Memory B cell (primary cell): ENCODE measurements at regions not wholly inside any gene's neighbourhood (a gene's known extent, or its start where the extent isn't known, plus 50 kb on each side); places are given as distances from the start of the nearest gene placed in this dataset.
"Not testable (repeated sequence)": the region's sequence is repeated elsewhere in the genome, so short reads cannot be mapped to it uniquely, and the experiment has no call there.

ENCODE experiments used
- ATAC-seq: fragments of 150-1000 bp; cut with Tn5 transposase; 2 replicates; pipeline ENCODE4 v1.10.0; 2021; ENCODE audit warnings: low read depth, mild to moderate bottlenecking, moderate library complexity
- DNase-seq, 2 donors: peaks; one replicate each; pipeline ENCODE4 v3.0.0; 2022; ENCODE audit warnings: low spot score in 2 of 2
- H3K27ac Mint-ChIP-seq: one replicate; pipeline ENCODE4 v1.8.0; 2022; ENCODE audit warnings: mild to moderate bottlenecking, moderate library complexity, mixed read lengths
- H3K27me3 Mint-ChIP-seq: one replicate; pipeline ENCODE4 v1.8.0; 2022; ENCODE audit warnings: mixed read lengths
- H3K36me3 Mint-ChIP-seq: one replicate; pipeline ENCODE4 v1.8.0; 2022; ENCODE audit warnings: mild to moderate bottlenecking, mixed read lengths
- H3K4me1 Mint-ChIP-seq: one replicate; pipeline ENCODE4 v1.8.0; 2022; ENCODE audit warnings: mixed read lengths
- H3K4me3 Mint-ChIP-seq: one replicate; pipeline ENCODE4 v1.8.0; 2022; ENCODE audit warnings: mild to moderate bottlenecking, moderate library complexity, mixed read lengths
- H3K9me3 Mint-ChIP-seq: one replicate; pipeline ENCODE4 v1.8.0; 2022; ENCODE audit warnings: mixed read lengths

GRCh38 chr4:149181459-149181858, 634.2 kb downstream of the IQCM start:
- H3K27me3 Mint-ChIP-seq, H3K4me1 Mint-ChIP-seq, H3K36me3 Mint-ChIP-seq, ATAC-seq, H3K9me3 Mint-ChIP-seq, H3K4me3 Mint-ChIP-seq, H3K27ac Mint-ChIP-seq, DNase-seq: not testable (repeated sequence)

DNA sequence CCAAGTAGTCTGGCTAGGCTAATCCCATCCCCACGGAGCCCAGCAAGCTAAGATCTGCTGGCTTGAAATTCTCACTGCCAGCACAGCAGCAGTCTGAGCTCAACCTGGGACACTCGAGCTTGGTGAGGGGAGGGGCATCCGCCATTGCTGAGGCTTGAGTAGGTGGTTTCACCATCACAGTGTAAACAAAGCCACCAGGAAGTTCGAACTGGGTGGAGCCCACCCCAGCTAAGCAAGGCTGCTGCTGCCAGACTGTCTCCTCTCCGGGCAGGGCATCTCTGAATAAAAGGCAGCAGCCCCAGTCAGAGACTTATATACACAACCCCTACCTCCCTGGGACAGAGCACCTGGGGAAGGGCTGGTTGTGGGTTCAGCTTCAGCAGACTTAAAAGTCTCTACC, 639.6 kb downstream of the IQCM start:
- Mint-ChIP-seq H3K27me3 (no peaks in the 10 kb centered on the region), H3K27ac (no peak overlapping the region), H3K4me3 (no peak overlapping the region), H3K9me3 (peaks cover 5% of the 10 kb centered on the region), H3K4me1 (no peaks in the 10 kb centered on the region), H3K36me3 (no peaks in the 10 kb centered on the region)
- no peak for DNase-seq
- ATAC-seq, result no peak

- H3K9me3 Mint-ChIP-seq, result peaks cover 5% of the 10 kb centered on the region
- no peaks in the 10 kb centered on the region for H3K27me3 Mint-ChIP-seq
- DNase-seq, result no peak
- no peaks in the 10 kb centered on the region for H3K4me1 Mint-ChIP-seq
- H3K27ac Mint-ChIP-seq, result no peak overlapping the region
- no peaks in the 10 kb centered on the region for H3K36me3 Mint-ChIP-seq
- ATAC-seq, result no peak
- H3K4me3 Mint-ChIP-seq, result no peak overlapping the region
Observed at GRCh38 chr4:149175549-149175948, 640.1 kb downstream of the IQCM start.

- DNase-seq, result no peak
- Mint-ChIP-seq H3K27ac (no peak overlapping the region), H3K9me3 (peaks cover 3% of the 10 kb centered on the region), H3K4me1 (no peaks in the 10 kb centered on the region), H3K27me3 (no peaks in the 10 kb centered on the region), H3K36me3 (no peaks in the 10 kb centered on the region), H3K4me3 (no peak overlapping the region)
- ATAC-seq, result no peak
Observed at GRCh38 chr4:149173241-149174013, 642.2 kb downstream of the IQCM start.

GRCh38 chr4:149168645-149169044, 647.0 kb downstream of the IQCM start:
- DNase-seq, result no peak
- Mint-ChIP-seq H3K27ac (no peak overlapping the region), H3K9me3 (no peaks in the 10 kb centered on the region), H3K4me3 (no peak overlapping the region), H3K36me3 (no peaks in the 10 kb centered on the region), H3K27me3 (no peaks in the 10 kb centered on the region), H3K4me1 (no peaks in the 10 kb centered on the region)
- ATAC-seq, result no peak

DNA sequence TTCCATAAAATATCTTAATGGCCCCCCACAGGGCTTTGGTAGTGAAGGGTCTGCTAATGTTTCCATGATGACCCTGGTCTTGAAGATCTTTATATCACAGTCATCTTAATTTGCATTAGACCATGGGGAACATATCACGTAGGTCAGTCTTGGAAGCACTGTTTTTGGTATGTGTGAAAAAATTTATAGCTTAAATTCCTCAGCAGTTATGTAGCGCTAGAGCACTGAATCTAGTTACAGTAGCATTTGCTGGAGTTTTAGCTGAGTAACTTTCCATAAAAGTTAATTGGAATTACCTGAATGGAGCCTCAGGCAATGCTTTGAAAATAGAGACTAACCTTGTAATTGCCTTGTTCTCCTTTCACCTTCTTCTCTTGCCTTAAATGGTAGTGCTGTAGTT, 648.8 kb downstream of the IQCM start:
- H3K9me3 Mint-ChIP-seq, result no peaks in the 10 kb centered on the region
- no peaks in the 10 kb centered on the region for H3K4me1 Mint-ChIP-seq
- H3K4me3 Mint-ChIP-seq, result no peak overlapping the region
- no peaks in the 10 kb centered on the region for H3K36me3 Mint-ChIP-seq
- ATAC-seq, result no peak
- H3K27ac Mint-ChIP-seq, result no peak overlapping the region
- H3K27me3 Mint-ChIP-seq, result no peaks in the 10 kb centered on the region
- no peak for DNase-seq

DNA sequence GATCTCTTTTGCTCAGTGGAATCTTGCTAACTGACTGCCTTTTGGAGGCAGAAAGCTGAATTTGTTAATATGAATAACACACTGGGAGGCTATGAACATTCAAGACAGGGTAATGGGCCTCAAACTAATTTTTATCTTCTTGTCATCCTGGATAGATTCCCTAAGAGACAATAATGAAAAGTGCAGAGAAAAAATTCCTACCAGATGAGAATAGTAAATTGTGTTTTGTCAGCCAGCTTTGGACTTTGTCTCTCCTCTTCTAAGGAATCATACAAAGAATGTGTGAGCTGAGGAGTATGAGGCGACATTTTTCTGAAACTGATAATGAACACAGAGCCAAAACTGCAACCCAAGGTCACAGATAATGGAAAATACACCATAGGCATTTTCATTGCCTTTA, 649.3 kb downstream of the IQCM start:
- H3K4me3 Mint-ChIP-seq, result no peak overlapping the region
- H3K27me3 Mint-ChIP-seq, result no peaks in the 10 kb centered on the region

GRCh38 chr4:149164282-149164681, 651.4 kb downstream of the IQCM start:
- Mint-ChIP-seq H3K4me1 (no peaks in the 10 kb centered on the region), H3K27ac (no peak overlapping the region), H3K36me3 (no peaks in the 10 kb centered on the region), H3K4me3 (no peak overlapping the region), H3K9me3 (peaks cover 1% of the 10 kb centered on the region), H3K27me3 (no peaks in the 10 kb centered on the region)
- no peak for ATAC-seq
- DNase-seq, result no peak

More for the DNA sequence above, 649.3 kb downstream of the IQCM start:
- ATAC-seq (no peak), DNase-seq (no peak)
- H3K36me3 Mint-ChIP-seq, result no peaks in the 10 kb centered on the region
- H3K27ac Mint-ChIP-seq, result no peak overlapping the region
- H3K4me1 Mint-ChIP-seq, result no peaks in the 10 kb centered on the region
- no peaks in the 10 kb centered on the region for H3K9me3 Mint-ChIP-seq

GRCh38 chr4:149161247-149161646, 654.4 kb downstream of the IQCM start:
- Mint-ChIP-seq H3K4me3 (no peak overlapping the region), H3K27ac (no peak overlapping the region), H3K4me1 (no peaks in the 10 kb centered on the region), H3K27me3 (no peaks in the 10 kb centered on the region), H3K9me3 (peaks cover 5% of the 10 kb centered on the region), H3K36me3 (no peaks in the 10 kb centered on the region)
- ATAC-seq, result no peak
- no peak for DNase-seq

- Mint-ChIP-seq H3K27me3 (no peaks in the 10 kb centered on the region), H3K4me3 (no peak overlapping the region), H3K4me1 (no peaks in the 10 kb centered on the region), H3K27ac (no peak overlapping the region), H3K36me3 (no peaks in the 10 kb centered on the region), H3K9me3 (peaks cover 5% of the 10 kb centered on the region)
- DNase-seq, result no peak
- no peak for ATAC-seq
Observed at GRCh38 chr4:149160370-149160769, 655.3 kb downstream of the IQCM start.

- ATAC-seq, result no peak
- Mint-ChIP-seq H3K9me3 (peaks cover 5% of the 10 kb centered on the region), H3K4me3 (no peak overlapping the region), H3K27me3 (no peaks in the 10 kb centered on the region), H3K36me3 (no peaks in the 10 kb centered on the region), H3K27ac (no peak overlapping the region), H3K4me1 (no peaks in the 10 kb centered on the region)
- DNase-seq, result no peak
Observed at GRCh38 chr4:149158817-149159216, 656.8 kb downstream of the IQCM start.

- no peaks in the 10 kb centered on the region for H3K36me3 Mint-ChIP-seq
- H3K4me3 Mint-ChIP-seq, result no peak overlapping the region
- DNase-seq (no peak), ATAC-seq (no peak)
- H3K9me3 Mint-ChIP-seq, result peaks cover 5% of the 10 kb centered on the region
- H3K27ac Mint-ChIP-seq, result no peak overlapping the region
- H3K27me3 Mint-ChIP-seq, result peaks cover 3% of the 10 kb centered on the region
- H3K4me1 Mint-ChIP-seq, result no peaks in the 10 kb centered on the region
Observed at GRCh38 chr4:149145803-149146202, 669.8 kb downstream of the IQCM start.

DNA sequence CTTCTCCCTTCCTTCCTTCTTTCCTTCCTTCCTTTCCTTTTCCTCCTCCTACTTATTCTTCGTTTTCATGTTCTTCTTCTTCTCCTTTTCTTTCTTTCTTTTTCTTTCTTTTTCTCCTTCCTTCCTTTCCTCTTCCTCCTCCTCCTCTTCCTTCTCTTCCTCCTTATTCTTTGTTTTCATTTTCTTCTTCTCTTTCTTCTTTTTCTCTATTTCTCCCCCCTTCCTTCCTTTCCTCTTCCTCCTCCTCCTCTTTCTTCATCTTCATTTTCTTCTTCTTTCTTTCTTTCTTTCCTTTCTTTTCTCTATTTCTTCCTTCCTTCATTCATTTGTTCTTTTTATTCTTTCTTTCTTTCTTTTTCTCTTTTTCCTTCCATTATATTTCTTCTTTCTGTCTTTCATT, 671.6 kb downstream of the IQCM start:
- Mint-ChIP-seq H3K36me3 (no peaks in the 10 kb centered on the region), H3K4me1 (no peaks in the 10 kb centered on the region), H3K4me3 (no peak overlapping the region), H3K27ac (no peak overlapping the region), H3K27me3 (peaks cover 3% of the 10 kb centered on the region), H3K9me3 (peaks cover 5% of the 10 kb centered on the region)
- no peak for ATAC-seq
- DNase-seq, result no peak

DNA sequence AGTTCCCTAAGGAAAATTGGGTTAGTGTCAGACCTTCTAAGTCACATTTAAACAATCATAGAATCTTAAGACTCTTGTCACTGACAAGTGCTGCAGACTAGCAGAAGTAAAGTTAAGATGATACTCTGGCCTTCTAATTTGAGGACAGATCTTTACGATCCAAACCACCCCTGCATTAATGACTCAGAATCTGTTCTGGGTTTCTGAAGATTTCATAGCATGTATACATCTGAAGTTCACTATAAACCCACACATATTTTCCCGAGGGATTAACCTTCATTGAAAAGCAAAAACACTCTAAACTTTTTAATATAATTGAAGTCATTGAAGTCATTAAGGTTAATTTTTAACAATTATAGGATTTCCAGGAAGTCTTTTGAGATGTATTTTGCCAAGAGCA, 674.3 kb downstream of the IQCM start:
- no peak overlapping the region for H3K27ac Mint-ChIP-seq

DNA sequence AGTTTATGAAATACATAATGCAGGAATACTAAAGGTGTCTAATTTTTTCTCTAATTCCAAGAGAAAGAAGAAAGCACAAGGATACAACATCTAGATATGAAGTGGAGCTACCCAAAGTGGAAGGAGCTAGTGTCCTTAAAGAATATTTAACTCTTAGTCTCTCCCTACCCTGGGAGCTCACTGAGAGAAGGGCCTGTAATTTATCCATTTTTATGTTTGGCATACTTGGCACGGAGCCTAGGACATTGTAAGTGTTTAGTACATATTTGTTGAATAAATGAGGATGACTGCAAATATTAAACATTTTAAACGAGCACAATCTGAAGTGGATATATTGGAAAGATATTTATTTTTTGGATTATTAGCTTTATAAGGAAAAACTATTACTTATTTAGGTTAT, 674.8 kb downstream of the IQCM start:
- no peaks in the 10 kb centered on the region for H3K4me1 Mint-ChIP-seq
- no peak overlapping the region for H3K4me3 Mint-ChIP-seq
- DNase-seq (no peak), ATAC-seq (no peak)
- H3K27me3 Mint-ChIP-seq, result peaks cover 3% of the 10 kb centered on the region
- no peaks in the 10 kb centered on the region for H3K36me3 Mint-ChIP-seq
- peaks cover 7% of the 10 kb centered on the region for H3K9me3 Mint-ChIP-seq
- H3K27ac Mint-ChIP-seq, result no peak overlapping the region

More for the DNA sequence above, 674.3 kb downstream of the IQCM start:
- DNase-seq, result no peak
- Mint-ChIP-seq H3K4me1 (no peaks in the 10 kb centered on the region), H3K27me3 (peaks cover 3% of the 10 kb centered on the region), H3K36me3 (no peaks in the 10 kb centered on the region), H3K9me3 (peaks cover 5% of the 10 kb centered on the region), H3K4me3 (no peak overlapping the region)
- no peak for ATAC-seq
